ENCODE measurements at regions not wholly inside any gene's neighbourhood (a gene's known extent, or its start where the extent isn't known, plus 50 kb on each side); places are given as distances from the start of the nearest gene placed in this dataset.

- CTCF ChIA-PET = no interaction called here
- TF ChIP-seq FOXK2 (IDR thresholded peaks at IDR 0.05) (no peak), HDGF (IDR thresholded peaks at IDR 0.05; ENCODE audit: borderline replicate concordance) (no peak), PKNOX1 (IDR thresholded peaks at IDR 0.05) (no peak), NFRKB (IDR thresholded peaks at IDR 0.05) (no peak), BHLHE40 (IDR thresholded peaks at IDR 0.05; ENCODE audit: borderline replicate concordance) (no peak), L3MBTL2 (conservative IDR thresholded peaks at IDR 0.05) (no peak), FOXM1 (IDR thresholded peaks at IDR 0.05; ENCODE audit: borderline replicate concordance) (no peak), ARNT (IDR thresholded peaks at IDR 0.05) (no peak), ZNF384 (IDR thresholded peaks at IDR 0.05) (no peak), SUZ12 (IDR thresholded peaks at IDR 0.05) (no peak), TARDBP (IDR thresholded peaks at IDR 0.05) (no peak), CTBP1 (IDR thresholded peaks at IDR 0.05; ENCODE audit: borderline replicate concordance) (no peak), ELF4 (IDR thresholded peaks at IDR 0.05) (no peak), FOXA1 (IDR thresholded peaks at IDR 0.05) (no peak), LEF1 (IDR thresholded peaks at IDR 0.05; ENCODE audit: borderline replicate concordance) (no peak), SP1 (IDR thresholded peaks at IDR 0.05) (no peak)
- POLR2A ChIA-PET = no interaction called here
- no peak for DNase-seq (ENCODE audit: extremely low spot score)
These were observed 63.8 kb downstream of the ZBTB18 start for GRCh38 chr1:244114892-244115291.

DNA sequence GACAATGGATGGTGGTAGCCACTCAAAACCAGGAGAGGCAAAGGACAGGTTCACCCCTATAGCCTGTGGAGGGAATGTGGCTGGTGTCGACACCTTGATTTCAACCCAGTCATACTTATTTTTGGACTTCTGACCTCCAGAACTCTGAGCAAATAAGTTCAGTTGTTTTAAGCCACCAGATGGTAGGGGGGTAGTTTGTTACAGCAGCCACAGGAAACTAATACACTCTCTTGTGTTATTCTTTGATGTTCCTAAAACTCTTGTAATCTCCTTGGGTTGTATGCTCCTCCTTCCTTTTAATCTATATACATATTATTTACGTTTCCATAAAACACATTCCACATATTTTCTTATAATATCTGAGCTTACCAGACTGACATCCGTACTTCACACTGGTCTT, 65.9 kb downstream of the ZBTB18 start:
- POLR2A ChIA-PET = no interaction called here
- TF ChIP-seq ARNT (IDR thresholded peaks at IDR 0.05) = no peak
- no peak for TF ChIP-seq SUZ12 (IDR thresholded peaks at IDR 0.05)
- TF ChIP-seq SP1 (IDR thresholded peaks at IDR 0.05) = no peak
- TF ChIP-seq FOXK2 (IDR thresholded peaks at IDR 0.05) = no peak
- TF ChIP-seq L3MBTL2 (conservative IDR thresholded peaks at IDR 0.05) = no peak
- TF ChIP-seq ZNF384 (IDR thresholded peaks at IDR 0.05) = no peak
- no peak for TF ChIP-seq FOXM1 (IDR thresholded peaks at IDR 0.05; ENCODE audit: borderline replicate concordance)
- TF ChIP-seq PKNOX1 (IDR thresholded peaks at IDR 0.05) = no peak
- TF ChIP-seq FOXA1 (IDR thresholded peaks at IDR 0.05) = no peak
- TF ChIP-seq HDGF (IDR thresholded peaks at IDR 0.05; ENCODE audit: borderline replicate concordance) = no peak
- TF ChIP-seq LEF1 (IDR thresholded peaks at IDR 0.05; ENCODE audit: borderline replicate concordance) = no peak
- TF ChIP-seq CTBP1 (IDR thresholded peaks at IDR 0.05; ENCODE audit: borderline replicate concordance) = no peak
- TF ChIP-seq TARDBP (IDR thresholded peaks at IDR 0.05) = no peak
- no peak for DNase-seq (ENCODE audit: extremely low spot score)
- CTCF ChIA-PET = no interaction called here

DNA sequence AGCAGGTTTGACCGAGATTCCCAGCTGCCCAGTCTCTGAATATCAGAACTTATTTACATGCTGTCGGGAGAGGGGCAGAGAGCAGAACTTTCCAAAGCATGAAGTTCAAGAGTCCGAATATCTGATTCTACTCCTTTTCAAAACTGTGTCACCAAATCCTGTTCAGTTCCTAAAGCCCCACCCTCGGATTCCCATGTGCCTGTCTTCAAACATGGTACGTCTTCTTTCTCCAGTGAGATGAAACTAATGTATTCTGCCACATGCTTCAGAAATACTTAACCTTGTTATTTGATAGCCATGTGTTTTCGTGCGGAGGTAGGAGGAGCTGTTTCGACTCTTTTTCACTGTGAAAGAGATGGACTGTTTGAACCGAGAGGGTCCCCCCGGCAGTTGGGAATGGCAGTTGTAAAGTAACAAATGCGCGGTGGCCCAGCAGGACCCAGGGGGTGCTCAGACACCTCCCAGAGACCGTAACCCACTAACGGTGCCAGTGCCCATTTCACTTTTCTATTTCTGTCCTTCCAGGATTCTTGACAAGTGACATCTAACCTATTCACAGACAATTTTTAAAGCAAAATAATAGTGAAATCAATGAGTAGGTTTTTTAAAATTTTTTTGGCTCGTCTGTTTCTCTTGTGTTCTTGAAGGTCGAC, 67.2 kb downstream of the ZBTB18 start:
- POLR2A ChIA-PET = no interaction called here

DNA sequence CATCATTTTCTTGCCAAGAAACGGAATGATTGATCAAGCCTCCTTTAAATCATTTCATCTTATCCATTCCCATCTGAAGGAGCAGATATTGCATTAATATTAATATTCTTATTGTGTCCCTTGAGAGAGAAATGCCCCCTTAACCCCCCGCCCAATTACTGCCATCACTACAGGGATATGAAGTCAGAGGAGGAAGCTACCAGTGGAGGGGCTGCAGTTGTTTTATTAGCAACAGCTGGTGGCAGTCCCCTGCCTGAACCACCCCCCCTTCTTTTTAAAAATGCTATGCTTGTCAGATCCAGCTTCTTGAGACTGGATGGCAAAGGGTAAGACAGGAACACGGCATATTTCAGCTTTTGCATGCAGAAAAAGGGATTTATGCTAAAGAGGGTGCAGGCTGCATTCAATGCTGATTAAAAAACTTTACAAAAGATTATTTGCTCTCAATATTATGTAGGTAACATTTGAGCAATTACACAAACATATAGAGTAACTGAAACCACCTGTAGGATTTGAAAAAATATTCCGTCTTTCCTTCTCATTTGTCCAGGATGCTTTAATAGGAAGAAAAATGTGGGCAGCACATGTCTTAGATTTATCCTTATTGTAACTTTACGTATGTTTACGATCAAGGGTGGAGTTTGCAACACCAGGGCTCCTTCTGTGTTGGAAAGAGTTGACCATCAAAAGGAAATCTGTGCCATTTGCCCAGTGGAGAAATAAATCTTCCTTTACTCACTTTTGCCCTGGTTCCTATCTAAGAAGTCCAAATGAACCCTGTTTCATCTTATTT, 77.7 kb downstream of the ZBTB18 start:
- TF ChIP-seq FOXA1 (IDR thresholded peaks at IDR 0.05) (no peak), ELF4 (IDR thresholded peaks at IDR 0.05) (no peak), L3MBTL2 (conservative IDR thresholded peaks at IDR 0.05) (no peak), BHLHE40 (IDR thresholded peaks at IDR 0.05; ENCODE audit: borderline replicate concordance) (no peak), FOXK2 (IDR thresholded peaks at IDR 0.05) (no peak), HDGF (IDR thresholded peaks at IDR 0.05; ENCODE audit: borderline replicate concordance) (no peak), FOXM1 (IDR thresholded peaks at IDR 0.05; ENCODE audit: borderline replicate concordance) (no peak), ARNT (IDR thresholded peaks at IDR 0.05) (no peak), CTBP1 (IDR thresholded peaks at IDR 0.05; ENCODE audit: borderline replicate concordance) (no peak), ZNF384 (IDR thresholded peaks at IDR 0.05) (no peak), SP1 (IDR thresholded peaks at IDR 0.05) (no peak)
- no peak for DNase-seq (ENCODE audit: extremely low spot score)
- CTCF ChIA-PET = no interaction called here
- POLR2A ChIA-PET = no interaction called here

More for the DNA sequence above, 67.2 kb downstream of the ZBTB18 start:
- TF ChIP-seq TARDBP (IDR thresholded peaks at IDR 0.05) (no peak), L3MBTL2 (conservative IDR thresholded peaks at IDR 0.05) (peak; percentile 82)
- CTCF ChIA-PET = no interaction called here
- DNase-seq (ENCODE audit: extremely low spot score) = no peak

DNA sequence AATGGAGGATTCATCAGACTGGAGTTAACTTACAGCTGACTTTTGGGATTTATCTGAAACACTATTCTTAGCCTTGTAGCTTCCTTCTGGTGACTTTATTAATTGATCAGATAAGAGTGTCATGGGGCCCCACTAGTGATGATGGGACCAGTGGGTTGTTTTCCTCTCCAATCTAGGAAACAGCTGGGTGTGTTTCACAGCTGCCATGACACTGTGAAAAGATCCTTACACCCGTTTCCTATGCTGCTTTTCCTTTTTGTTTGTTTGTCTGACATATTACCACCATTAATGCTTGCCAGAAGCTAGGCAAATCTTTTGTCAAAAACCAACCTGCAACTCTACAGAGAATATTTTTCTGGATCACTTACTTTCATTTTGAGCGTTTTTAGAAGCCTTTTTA, 86.2 kb downstream of the ZBTB18 start:
- TF ChIP-seq LEF1 (IDR thresholded peaks at IDR 0.05; ENCODE audit: borderline replicate concordance) (no peak), ARNT (IDR thresholded peaks at IDR 0.05) (no peak), L3MBTL2 (conservative IDR thresholded peaks at IDR 0.05) (no peak), TARDBP (IDR thresholded peaks at IDR 0.05) (no peak), ELF4 (IDR thresholded peaks at IDR 0.05) (no peak), HDGF (IDR thresholded peaks at IDR 0.05; ENCODE audit: borderline replicate concordance) (no peak)
- CTCF ChIA-PET = no interaction called here
- POLR2A ChIA-PET = interaction anchor here (0.7 kb wide), 1 partner anchor 15 kb away, joined by 3 read pairs; no protein-coding TSS in a partner anchor

DNA sequence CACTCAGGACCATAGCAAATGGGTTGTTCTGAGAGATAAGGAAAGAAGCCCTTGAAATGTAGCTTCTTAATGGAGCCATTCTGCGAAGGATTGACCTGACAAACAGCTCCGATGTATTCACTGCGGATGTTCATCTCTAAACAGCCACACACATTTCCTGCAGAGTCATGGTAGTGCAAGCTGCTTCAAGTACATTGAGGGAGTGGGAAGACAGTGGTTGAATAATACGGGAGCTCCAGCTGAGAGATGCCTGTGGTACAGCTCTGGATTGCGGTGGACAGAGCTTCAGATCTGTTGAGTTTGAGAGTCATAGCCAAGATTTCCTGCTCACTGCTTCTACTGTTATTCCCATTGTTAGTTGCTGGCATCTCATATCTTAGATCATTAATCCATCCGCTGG, 86.6 kb downstream of the ZBTB18 start:
- POLR2A ChIA-PET = interaction anchor here (0.7 kb wide), 1 partner anchor 14 kb away, joined by 3 read pairs; no protein-coding TSS in a partner anchor
- DNase-seq (ENCODE audit: extremely low spot score) = no peak
- no peak for TF ChIP-seq SP1 (IDR thresholded peaks at IDR 0.05)
- no peak for TF ChIP-seq ARNT (IDR thresholded peaks at IDR 0.05)
- no peak for TF ChIP-seq ELF4 (IDR thresholded peaks at IDR 0.05)
- no peak for TF ChIP-seq HDGF (IDR thresholded peaks at IDR 0.05; ENCODE audit: borderline replicate concordance)
- TF ChIP-seq PKNOX1 (IDR thresholded peaks at IDR 0.05) = no peak
- no peak for TF ChIP-seq SUZ12 (IDR thresholded peaks at IDR 0.05)
- TF ChIP-seq BHLHE40 (IDR thresholded peaks at IDR 0.05; ENCODE audit: borderline replicate concordance) = no peak
- TF ChIP-seq FOXK2 (IDR thresholded peaks at IDR 0.05) = no peak
- no peak for TF ChIP-seq ZNF384 (IDR thresholded peaks at IDR 0.05)
- TF ChIP-seq FOXM1 (IDR thresholded peaks at IDR 0.05; ENCODE audit: borderline replicate concordance) = no peak
- no peak for TF ChIP-seq NFRKB (IDR thresholded peaks at IDR 0.05)
- TF ChIP-seq TARDBP (IDR thresholded peaks at IDR 0.05) = no peak
- no peak for TF ChIP-seq CTBP1 (IDR thresholded peaks at IDR 0.05; ENCODE audit: borderline replicate concordance)
- no peak for TF ChIP-seq LEF1 (IDR thresholded peaks at IDR 0.05; ENCODE audit: borderline replicate concordance)
- TF ChIP-seq FOXA1 (IDR thresholded peaks at IDR 0.05) = no peak
- no peak for TF ChIP-seq L3MBTL2 (conservative IDR thresholded peaks at IDR 0.05)
- CTCF ChIA-PET = no interaction called here

More for the DNA sequence above, 86.2 kb downstream of the ZBTB18 start:
- no peak for DNase-seq (ENCODE audit: extremely low spot score)
